HG02938 (cell line): ENCODE measurements at regions not wholly inside any gene's neighbourhood (a gene's known extent, or its start where the extent isn't known, plus 50 kb on each side); places are given as distances from the start of the nearest gene placed in this dataset.

Experiments
- ATAC-seq: cut with Tn5 transposase; IDR thresholded peaks from one replicate; pipeline ENCODE4 v1.9.1; 2021; ENCODE audit warnings: mild to moderate bottlenecking, moderate library complexity; ENCODE audit not compliant: unreplicated experiment

DNA sequence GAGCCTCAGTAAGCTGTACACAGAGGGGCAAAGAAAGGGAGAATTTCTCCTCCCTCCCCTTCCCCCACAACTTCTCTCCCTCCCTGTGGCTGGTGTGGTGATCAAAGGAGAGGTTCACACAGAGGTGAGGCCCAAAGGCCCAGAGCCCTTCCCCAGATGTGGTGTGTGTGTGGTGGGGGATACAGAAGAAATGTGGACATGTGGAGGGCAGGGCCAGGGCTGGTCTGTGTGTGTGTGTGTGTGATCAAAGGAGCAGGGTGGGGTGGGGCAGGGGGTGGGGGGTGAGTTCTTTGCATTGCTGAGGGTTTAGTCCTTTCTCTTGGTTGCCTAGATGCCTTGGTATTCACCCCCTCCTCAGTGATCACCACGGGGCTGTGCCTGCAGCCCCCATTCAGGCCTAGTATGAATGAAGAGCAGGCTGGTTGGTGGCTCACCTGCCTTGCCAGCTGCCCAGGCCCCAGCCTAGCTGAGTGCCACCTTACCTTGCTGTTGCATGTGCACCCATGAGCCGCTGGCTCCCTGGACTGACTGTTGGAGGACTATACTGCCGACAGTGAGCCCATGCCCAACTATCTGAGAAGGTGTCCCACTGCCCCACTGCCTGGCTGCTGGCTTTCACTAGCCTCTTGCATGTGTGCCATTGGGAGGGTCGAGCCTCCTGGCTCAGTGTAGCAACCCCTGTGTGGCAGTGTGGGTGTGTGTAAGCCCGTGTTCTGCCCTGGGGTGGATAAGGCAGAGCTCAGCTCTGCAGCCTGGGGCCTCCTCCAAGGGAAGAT lies 101.9 kb downstream of the EFNB1 start:
- no peak for ATAC-seq

DNA sequence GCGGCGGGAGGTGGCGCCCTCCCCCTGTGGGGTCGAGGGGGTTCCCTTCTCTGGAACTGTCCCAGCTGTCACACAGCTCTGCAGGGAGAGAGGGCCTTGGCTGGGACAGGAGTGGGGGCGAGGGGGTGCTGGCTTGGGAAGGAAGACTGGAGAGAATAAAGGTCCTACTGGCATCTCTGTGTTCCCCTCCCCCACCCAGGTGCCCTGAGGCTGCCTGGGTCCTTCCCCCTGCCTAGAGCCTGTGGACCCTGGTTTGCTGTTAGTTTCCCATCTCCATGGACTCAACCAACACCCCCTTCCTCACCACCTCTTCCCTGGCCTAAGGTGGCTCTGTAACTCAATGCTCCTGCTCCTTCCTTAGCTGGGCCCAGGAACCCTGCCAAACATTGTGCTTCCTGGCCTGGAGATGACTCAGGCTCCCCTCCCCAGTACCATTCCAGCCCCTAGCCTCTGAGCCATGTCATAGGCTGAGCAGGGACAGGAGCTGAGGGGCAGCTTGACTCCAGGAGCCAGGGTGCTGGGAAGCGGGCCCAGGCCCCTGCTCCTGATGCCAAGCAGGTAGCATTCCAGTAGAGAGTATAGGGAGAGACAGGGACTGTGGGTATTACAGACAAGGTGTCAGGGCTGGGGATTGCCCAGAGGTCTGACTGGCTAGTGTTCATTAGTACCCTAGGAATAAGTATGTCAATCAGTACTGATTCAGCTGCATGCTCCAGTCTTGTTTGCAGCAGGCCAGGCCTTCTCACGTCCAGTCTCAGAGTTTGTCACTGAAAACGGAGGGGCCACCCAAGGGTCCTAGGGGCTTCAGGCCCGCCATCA lies 100.7 kb downstream of the EFNB1 start:
- no peak for ATAC-seq

DNA sequence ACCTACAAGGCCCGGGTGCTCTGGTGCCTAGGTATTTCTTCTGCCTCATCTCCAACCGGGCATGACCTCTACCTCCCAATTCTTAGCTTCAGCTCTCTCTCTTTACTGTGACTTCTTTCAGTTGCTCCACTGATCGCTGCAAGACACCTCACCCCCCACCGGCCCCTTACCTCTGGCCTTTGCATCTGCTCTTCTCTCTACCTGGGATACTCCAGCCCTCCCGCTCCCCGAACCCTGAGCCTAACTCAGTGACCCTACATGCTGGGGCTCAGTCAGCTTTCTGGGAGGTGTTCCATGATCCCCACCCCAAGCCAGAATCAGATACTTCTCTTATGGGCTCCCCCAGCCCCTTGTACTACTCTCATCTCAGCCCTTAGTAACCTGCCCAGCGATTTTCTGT lies 99.6 kb downstream of the EFNB1 start:
- ATAC-seq: no peak

DNA sequence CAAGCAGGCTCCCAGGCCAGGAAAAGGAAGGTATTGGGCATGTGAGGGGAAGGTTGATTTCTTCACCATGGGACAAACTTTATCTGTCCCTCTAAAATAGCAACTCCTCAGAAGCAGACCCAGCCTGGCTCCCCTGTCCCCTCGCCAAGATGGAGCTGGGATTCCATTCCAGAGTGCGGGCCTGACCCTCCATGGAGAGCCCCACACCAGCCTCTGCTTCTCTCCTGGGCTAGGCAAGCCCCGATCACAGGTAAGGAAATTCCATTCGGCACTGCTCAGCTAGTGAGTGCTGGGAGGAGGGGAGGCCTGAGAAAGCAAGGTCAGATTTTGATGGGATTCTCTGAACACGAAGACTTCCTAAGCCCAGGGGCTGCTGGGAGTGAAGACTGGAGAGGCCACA lies 98.4 kb downstream of the EFNB1 start:
- no peak for ATAC-seq

DNA sequence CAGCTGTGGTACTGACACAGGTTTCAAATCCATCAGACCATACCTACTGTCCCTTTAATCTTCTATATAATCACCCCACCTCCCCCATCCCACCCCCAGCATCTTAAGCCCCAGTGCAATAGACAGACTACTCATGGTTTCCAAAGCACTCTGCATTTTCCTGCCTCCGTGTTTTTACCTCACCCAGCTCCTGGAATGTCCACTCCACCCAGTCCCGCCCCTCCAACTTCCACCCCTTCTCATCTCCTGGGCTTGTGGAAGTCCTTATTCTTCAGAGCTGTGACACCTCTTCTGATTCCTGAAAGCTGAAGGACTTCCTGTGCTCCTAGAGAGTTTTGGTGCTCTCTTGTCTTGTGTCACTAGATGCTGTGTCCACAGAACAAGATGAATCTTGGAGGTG lies 94.3 kb downstream of the EFNB1 start:
- ATAC-seq: no peak

DNA sequence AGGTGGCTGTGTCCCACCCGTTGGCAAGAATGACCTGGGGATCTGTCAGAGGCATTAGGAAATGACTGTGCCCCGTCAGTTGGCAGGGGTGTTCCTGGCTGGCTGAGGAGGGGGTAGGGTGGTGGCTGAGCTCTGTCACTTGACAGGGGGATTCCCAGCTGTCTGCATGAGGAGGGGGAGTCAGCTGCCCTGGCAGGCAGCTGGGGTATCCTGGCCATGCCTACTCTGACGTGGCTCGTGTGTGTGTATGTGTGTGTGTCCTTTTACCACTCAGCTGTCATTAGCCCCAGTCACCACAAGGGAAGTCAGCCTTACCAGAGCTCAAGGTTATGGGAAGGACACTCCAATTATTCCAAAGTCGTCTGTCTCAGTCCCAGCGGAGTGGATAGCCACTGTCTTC lies 93.2 kb downstream of the EFNB1 start:
- ATAC-seq: no peak

DNA sequence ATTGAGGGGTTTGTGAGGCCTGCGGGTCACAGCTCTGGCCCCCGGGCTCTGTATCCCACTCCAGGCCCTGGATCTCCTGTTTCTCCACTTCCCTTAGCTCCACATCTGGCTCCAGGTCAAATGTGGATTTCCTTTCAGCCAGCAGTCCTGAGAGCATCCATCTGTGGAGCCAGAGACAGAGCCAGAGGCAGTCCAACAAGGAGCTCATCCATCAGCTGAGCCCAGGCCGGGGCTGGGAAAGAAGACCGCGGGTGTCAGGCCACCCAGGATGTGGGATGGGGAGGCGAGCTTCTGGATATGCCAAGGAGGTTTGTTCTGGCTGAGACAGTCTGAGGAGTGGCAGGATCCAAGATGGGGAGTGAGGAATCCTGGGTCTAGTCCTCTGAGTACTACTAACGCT lies 91.7 kb downstream of the EFNB1 start:
- ATAC-seq: no peak

DNA sequence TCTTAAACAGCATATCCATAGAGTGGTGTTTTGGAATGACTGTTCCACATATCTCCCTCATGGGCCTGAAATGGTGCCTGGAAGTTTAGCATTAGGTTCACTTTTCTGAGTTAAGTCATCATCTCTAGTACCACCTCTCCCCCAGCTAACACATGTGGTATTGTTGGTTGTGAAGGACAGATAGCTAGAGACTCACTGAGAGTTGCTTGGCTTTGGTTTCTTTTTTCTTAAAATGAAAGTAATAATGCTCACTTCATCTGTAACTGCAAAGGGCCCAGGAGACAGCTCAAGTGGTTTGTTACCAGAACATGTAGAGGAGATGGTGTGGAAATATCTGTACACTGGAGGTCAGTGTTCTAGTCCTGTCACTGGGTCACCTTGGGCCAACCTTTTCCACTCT lies 90.9 kb downstream of the EFNB1 start:
- ATAC-seq: no peak

DNA sequence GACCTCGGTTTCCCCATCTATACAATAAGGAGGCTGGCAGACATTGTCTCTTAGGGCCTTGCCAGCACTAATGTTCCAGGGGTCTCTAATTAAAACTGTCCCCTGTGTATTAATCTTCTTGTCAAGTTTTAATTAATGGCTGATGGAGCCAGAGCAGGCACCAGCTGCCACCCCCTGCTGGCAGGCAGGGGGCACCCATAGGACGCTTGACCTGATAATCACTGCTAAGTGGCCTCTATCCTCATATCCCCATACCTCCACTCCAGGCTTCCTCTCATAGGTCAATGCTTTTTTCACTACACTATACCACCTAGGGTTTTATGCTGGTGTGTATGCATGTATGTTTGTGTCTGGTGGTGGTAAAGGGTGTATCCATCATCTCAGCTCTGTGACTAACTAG lies 89.4 kb downstream of the EFNB1 start:
- ATAC-seq: no peak

DNA sequence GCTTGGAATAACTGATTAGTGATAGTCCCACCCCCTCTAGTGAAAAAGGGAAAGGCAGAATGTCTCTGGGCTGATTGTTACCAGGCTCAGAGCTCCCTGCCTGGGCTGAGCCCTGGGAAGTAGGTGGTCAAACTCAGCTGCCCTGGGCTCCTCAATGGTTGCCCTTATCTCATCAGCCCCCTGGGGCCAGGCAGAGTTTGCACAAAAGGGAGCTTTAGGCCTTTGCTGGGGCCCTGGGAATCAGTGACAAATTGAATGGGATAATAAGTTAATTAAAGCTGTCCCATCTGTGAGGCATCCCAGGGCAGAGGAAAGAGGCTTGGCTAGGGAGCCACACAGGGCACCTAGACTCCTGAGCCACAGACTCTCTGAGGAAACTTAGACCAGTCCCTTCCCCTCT lies 89.0 kb downstream of the EFNB1 start:
- no peak for ATAC-seq

DNA sequence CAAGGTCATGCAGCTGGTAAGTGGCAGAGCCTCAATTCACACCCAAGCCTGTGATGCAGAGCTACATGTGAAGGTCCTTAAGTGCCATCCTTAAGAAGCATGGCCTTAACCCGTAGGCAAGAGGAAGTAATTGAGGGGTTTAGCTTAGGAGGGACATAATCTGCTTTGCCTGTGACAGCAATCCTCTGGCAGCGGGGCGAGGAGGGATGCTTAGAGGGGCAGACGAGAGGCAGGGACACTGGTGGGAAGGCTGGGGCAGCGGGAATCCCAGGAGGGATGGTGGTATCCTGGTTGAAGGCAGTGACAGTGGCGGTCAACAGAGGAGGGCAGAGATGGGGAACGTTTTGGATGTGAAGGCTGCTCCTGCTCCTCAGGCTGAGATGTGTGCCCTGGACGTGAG lies 88.1 kb downstream of the EFNB1 start:
- no peak for ATAC-seq

DNA sequence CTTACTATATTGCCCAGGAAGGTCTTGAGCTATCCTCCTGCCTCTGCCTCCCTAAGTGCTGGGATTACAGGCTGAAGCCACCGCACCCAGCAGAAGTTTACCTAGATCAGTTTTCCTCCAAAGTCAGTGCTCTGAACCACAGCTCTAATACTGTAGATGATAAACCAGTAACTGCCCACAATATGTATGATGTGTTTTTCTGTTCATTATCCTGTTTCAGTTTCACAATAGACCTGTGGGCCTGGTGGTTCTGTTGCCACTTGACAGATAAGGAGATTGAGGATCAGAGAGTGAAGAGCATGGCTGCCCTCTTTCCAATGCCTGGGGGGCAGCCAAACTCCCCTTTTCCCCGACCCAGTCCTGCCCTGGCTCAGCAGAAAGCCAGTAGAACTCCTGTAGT lies 87.0 kb downstream of the EFNB1 start:
- peak; percentile 86 for ATAC-seq

DNA sequence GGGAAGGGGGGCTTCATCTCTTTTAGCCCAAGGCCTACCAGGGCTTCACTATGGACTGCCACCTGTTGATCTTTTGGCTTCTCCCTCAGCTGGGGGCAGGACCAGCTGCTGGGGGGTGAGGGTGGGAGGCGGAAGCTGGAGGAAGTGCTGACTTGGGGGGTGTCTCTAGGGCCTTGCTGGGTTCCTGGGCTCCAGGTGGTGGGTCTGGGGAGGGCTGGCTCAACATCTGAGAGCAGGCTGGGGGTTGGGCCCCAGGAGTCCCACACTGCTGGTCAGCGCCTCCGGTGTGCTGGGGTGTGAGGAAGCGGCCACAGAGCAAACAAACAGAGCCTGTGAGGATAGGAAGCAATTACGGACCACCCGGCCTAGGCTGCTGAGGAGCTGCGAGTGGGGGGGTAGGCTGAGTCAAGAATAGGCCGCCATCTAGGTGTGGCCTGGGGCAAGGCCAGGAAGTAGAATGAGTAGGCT lies 85.7 kb downstream of the EFNB1 start:
- no peak for ATAC-seq

DNA sequence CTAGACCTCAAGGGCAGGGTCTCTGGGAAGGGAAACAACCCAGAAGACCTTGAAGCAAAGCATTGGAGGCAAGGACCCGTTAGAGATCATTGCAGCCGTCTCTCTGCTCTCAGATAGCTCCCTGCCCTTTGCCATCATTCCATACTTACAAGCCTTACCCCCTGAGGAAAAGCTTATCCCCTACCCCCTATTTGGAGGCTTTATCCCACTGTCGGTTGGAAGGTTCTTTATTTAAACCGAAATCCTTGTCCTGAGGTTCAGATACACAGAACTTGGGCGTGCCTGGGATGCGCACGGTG lies 84.4 kb downstream of the EFNB1 start:
- no peak for ATAC-seq

DNA sequence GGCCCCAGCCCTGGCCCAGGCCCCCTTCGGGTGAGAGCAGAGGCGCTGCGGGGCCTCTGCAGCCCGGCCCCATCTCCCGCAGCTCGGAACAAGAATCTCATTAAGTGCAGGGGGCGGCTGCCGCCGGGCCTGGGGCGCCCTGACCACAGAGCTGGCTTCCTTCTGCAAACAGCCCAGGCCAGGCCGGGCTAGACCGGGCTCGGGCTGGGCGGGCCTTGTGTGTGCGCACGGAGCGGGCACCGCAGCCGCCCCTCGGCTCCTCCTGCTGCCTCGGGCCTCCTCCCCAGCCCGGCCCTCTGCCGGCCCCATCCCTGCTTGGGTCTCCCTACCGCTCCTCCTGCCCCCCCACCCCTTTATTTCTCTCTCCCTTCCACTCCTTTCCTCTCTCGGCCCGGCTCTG lies 83.3 kb downstream of the EFNB1 start:
- ATAC-seq: no peak

DNA sequence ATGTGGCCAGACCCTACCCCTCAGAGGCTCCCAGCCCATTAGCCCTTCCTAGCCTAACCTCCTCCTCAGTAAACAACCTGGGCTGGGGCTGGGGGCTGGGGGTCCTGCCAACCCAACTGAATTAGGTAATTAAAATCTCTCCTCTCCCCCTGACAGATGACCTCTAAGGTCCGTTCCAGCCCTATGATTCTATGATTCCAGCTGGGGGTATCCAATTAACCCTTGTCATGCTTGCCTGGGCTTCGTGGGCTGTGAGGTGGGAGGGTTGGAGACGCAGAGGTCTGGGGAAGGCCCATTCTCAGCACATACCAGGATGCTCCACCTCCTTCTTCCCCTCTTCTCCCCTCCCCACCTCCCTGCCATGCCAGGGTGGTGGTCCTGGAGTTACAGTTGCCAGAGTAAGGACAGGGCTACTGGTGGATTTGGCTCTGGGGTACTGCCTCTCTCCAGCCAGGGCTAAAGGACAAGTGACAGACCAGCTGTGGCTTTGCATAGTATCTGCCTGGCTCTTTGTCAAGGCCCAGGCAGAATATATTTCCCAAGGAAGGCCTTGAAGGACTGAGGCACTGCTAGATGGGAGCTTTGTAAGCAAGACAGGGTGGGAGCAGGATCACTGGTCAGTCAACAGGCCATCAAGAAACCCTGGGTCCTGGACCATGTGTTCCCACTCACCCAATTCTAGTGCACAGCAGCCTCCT lies 82.1 kb downstream of the EFNB1 start:
- no peak for ATAC-seq

DNA sequence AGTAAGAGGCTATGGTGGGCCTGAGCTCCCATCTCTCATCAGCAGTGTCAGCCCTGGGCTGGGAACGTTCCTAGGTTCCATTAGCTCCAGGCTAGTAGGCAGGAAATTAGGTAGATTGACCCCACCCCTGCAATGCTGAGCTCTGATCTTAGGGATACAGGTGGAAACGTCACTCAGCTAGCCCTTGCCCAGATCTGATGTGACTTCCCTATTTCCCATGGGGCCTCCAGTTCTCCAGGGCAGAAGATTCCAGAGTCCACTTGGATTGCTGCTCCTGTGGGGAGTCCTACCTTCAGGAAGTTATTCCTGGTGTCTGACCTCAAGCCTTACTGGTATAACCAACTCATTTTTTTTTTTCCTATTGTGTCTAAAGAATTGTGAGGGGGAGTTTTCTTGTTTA lies 81.1 kb downstream of the EFNB1 start:
- no peak for ATAC-seq

DNA sequence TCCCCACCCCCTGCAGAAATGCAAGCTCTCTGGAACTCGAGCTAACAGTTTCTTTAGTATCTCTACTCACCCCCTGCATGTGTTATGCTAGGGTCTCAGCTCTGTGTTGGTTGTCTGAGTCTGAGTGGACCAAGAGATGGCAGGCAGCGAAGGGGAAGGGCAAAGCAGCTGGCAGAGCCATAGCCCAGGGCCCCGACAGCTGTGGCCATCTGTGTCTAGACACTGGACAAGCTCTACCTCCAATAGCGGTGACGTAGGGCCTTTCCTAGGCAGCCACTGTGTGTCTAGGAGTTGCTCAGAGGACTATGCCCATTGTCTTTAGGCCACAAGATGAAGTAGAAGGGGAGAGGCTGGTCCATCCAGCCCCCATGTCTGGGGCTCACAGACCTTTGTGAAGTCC lies 79.2 kb downstream of the EFNB1 start:
- no peak for ATAC-seq

DNA sequence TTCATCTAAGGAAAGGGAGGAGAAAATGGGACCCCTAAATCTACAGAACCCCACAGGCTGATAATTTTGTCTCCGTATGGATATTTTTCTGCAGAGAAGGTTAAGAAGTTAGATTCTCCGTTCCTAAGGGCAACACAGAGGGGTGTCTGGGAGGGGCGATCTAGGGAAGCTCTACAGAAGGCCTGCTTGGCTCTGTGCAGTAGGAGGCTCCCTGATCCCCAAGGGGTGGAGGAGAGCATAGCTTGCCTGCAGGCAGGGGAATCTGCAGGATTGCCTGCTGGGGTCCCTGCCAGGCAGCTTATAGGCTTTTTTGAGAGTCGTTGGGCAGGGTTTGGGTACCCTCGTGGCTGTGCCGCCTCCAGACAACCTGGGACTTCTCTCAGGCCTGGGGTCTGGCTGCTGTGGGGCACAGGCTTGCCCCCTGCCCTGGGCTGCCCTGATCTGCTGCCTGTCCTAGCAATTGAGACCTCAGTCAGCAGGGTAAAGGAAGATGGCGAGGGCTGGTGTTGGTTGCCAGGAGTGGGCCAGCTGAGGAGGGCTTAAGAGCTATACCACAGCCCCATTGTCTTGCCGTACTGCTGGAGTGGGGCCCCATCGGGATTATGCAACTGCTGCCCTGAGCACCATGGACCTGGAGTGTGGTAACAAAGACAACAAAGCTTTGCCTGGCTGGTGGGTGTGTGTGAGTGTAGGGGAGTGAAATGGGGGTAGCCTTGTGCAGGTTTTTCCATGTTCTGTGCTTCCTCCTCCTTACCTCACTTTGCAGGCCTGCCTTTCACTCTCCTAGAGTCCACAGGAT lies 74.1 kb downstream of the EFNB1 start:
- ATAC-seq: no peak

DNA sequence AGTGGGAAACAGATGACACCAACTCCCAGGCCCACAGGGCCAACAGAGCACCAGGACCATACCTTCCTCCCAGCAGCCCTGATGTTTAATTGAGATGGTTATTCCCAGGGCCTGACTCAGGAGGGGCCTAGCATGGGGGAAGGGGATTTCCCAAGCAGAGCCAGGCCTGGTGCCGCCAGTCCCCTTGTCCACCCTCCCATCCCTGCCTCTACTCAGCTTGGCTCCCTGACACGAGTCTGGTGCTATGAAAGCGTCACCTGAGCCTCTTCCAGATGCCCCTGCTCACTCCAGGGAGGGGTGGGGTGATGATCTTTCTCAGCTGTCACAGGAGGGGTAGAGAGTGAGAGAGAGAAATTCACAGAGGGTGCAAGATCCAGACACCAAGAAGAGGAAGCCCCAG lies 72.7 kb downstream of the EFNB1 start:
- ATAC-seq: no peak

DNA sequence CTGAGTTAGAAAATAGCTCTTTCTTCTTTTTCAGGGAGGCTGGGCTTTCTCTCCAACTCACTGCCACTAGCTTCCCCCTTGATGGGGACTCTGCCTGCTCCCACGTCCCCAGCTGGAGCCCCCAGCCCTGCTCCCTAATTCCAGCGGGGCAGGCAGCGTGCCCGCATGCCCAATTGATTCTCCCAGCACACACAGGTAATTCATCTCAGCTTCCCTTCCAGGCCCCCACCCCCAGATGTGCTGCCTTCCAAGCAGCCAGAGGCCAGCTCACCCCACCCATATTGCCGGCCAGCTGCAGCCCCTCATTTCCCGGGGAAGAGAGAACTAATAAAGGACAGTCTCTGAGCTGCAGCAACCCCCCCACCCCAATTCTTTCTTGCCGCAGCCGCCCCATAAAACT lies 69.8 kb downstream of the EFNB1 start:
- ATAC-seq: no peak
